ENCODE measurements at regions not wholly inside any gene's neighbourhood (a gene's known extent, or its start where the extent isn't known, plus 50 kb on each side); places are given as distances from the start of the nearest gene placed in this dataset.
"Not testable (repeated sequence)": the region's sequence is repeated elsewhere in the genome, so short reads cannot be mapped to it uniquely, and the experiment has no call there.

GRCh38 chr21:28397040-28397439 is 595.6 kb downstream of the LTN1 start:
- Histone ChIP-seq H3K4me1 (no peaks in the 10 kb centered on the region), H3K27me3 (no peaks in the 10 kb centered on the region), H4K20me1 (no peaks in the 10 kb centered on the region), H3K4me2 (no peak overlapping the region), H3K36me3 (no peaks in the 10 kb centered on the region), H3K9me3 (peaks cover 17% of the 10 kb centered on the region), H3K9ac (no peak overlapping the region), H3K27ac (no peak overlapping the region), H3K4me3 (no peak overlapping the region)
- no peak for TF ChIP-seq Cebpa-rat (IDR thresholded peaks at IDR 0.05)

- Histone ChIP-seq H3K4me2 (no peak overlapping the region), H3K36me3 (no peaks in the 10 kb centered on the region), H3K9ac (no peak overlapping the region), H3K27ac (no peak overlapping the region), H3K4me3 (no peak overlapping the region), H3K4me1 (no peaks in the 10 kb centered on the region), H4K20me1 (no peaks in the 10 kb centered on the region), H3K27me3 (no peaks in the 10 kb centered on the region), H3K9me3 (peaks cover 17% of the 10 kb centered on the region)
- no peak for TF ChIP-seq Cebpa-rat (IDR thresholded peaks at IDR 0.05)
Observed at GRCh38 chr21:28396421-28396820, 596.3 kb downstream of the LTN1 start.

DNA sequence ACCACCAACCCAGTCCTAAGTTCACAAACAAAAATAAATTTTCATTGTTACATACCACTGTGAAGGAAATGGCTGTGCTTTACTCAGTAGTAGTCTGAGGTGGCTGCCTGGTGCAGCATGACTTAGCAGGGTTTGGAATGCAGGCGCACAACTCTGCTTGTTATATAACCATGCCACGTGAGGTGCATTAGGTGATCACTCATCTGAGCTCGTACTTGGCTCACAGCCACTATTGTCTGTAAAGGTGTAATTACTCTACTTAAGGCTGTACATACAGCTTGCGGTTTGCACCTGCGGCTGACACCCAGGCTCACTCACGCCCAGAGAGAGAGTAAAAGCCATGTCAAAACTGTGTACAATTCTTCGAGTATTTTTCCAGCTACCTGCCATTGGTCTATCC is 599.4 kb downstream of the LTN1 start:
- Histone ChIP-seq H3K27me3 (no peaks in the 10 kb centered on the region), H3K9me3 (peaks cover 12% of the 10 kb centered on the region), H3K36me3 (no peaks in the 10 kb centered on the region), H4K20me1 (no peaks in the 10 kb centered on the region), H3K4me1 (no peaks in the 10 kb centered on the region), H3K4me3 (no peak overlapping the region), H3K9ac (no peak overlapping the region), H3K27ac (no peak overlapping the region), H3K4me2 (no peak overlapping the region)
- no peak for TF ChIP-seq Cebpa-rat (IDR thresholded peaks at IDR 0.05)

- no peak overlapping the region for H3K4me2 ChIP-seq
- H3K36me3 ChIP-seq = no peaks in the 10 kb centered on the region
- no peak for TF ChIP-seq Cebpa-rat (IDR thresholded peaks at IDR 0.05)
Observed at GRCh38 chr21:28391938-28392849, 600.5 kb downstream of the LTN1 start.

DNA sequence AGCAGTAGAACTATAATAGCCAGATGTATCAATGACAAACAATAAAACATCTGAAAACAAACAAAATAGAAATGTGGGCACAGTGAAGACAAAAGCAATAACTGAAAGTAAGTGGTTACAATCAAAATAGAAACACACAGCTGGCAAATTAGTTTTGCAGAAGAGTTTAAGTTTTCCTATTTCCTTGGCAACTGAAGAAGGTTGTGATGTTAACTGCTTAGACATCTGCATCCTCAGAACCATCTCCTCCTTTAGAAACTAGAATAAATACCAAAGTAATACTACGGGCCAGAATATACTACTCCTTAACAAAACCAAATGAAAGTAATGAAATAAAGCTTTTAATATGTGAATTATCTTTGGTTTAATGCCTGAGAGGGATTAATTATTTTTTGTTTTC is 605.5 kb downstream of the LTN1 start:
- Histone ChIP-seq H3K4me2 (peak overlapping the region; percentile 37; the same call in 1 of the 2 replicates), H3K36me3 (no peaks in the 10 kb centered on the region), H3K4me1 (peaks cover 13% of the 10 kb centered on the region; the same call in 1 of the 2 replicates), H3K27me3 (no peaks in the 10 kb centered on the region), H4K20me1 (no peaks in the 10 kb centered on the region), H3K27ac (no peak overlapping the region), H3K9me3 (no peaks in the 10 kb centered on the region), H3K9ac (no peak overlapping the region), H3K4me3 (no peak overlapping the region)
- TF ChIP-seq Cebpa-rat (IDR thresholded peaks at IDR 0.05) = no peak

More at GRCh38 chr21:28391938-28392849, 600.5 kb downstream of the LTN1 start:
- Histone ChIP-seq H3K9me3 (peaks cover 12% of the 10 kb centered on the region), H3K4me3 (no peak overlapping the region), H3K27ac (no peak overlapping the region), H3K4me1 (peaks cover 5% of the 10 kb centered on the region; the same call in 1 of the 2 replicates), H4K20me1 (no peaks in the 10 kb centered on the region), H3K27me3 (no peaks in the 10 kb centered on the region), H3K9ac (no peak overlapping the region)

DNA sequence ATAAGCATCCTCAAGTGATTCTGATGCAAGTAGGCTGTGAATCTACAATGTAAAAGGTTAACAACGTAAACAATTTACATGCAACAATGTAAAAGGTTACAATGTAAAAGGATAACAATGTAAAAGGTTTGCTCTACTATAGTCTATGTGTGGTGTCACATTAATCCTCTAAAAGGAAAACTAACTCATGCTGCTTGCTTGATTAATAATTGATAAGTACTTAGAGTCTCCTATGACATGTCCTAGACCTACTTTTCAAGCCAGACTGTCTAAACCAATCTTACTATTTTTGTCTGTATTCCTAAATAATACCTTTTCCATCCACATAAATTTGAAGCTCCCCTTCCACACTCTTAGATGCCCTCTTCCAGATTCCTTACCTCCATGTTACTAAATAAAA is 606.8 kb downstream of the LTN1 start:
- Histone ChIP-seq H3K27me3 (no peaks in the 10 kb centered on the region), H4K20me1 (no peaks in the 10 kb centered on the region), H3K27ac (no peak overlapping the region), H3K36me3 (no peaks in the 10 kb centered on the region), H3K4me1 (peaks cover 13% of the 10 kb centered on the region; the same call in 1 of the 2 replicates), H3K4me2 (no peak overlapping the region), H3K4me3 (no peak overlapping the region), H3K9ac (no peak overlapping the region), H3K9me3 (no peaks in the 10 kb centered on the region)
- TF ChIP-seq Cebpa-rat (IDR thresholded peaks at IDR 0.05) = no peak

GRCh38 chr21:28381000-28381745 is 611.5 kb downstream of the LTN1 start:
- not testable (repeated sequence) for H3K4me2 ChIP-seq, H4K20me1 ChIP-seq, H3K4me3 ChIP-seq, H3K9ac ChIP-seq, H3K27me3 ChIP-seq, H3K27ac ChIP-seq, H3K36me3 ChIP-seq, H3K4me1 ChIP-seq, H3K9me3 ChIP-seq

DNA sequence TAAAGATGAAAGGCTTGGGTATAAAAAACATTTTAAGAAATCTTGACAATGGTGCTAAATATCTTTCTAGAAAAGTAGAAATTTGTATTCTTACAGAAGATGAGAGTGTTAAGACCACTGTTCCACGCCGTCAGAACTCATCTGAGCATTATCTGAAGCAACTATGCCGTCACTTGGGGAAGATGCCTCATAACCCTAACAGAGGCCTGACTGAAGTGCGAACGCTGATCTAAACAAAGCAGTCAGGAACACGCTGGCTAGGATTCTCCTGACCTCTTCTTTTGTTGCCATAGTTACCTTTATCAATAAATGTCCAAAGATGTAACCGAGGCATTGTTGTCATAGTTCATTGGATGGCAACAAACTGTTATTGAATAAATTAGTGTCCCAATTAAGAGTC is 612.4 kb downstream of the LTN1 start:
- Histone ChIP-seq H3K9ac (no peak overlapping the region), H3K36me3 (no peaks in the 10 kb centered on the region), H3K4me1 (no peaks in the 10 kb centered on the region), H3K9me3 (no peaks in the 10 kb centered on the region), H3K4me2 (no peak overlapping the region), H3K27me3 (no peaks in the 10 kb centered on the region), H3K4me3 (no peak overlapping the region), H3K27ac (no peak overlapping the region), H4K20me1 (no peaks in the 10 kb centered on the region)
- TF ChIP-seq Cebpa-rat (IDR thresholded peaks at IDR 0.05) = no peak

- H3K27me3 ChIP-seq = no peaks in the 10 kb centered on the region
- no peak overlapping the region for H3K9ac ChIP-seq
- H3K4me3 ChIP-seq = no peak overlapping the region
- H3K36me3 ChIP-seq = no peaks in the 10 kb centered on the region
- no peaks in the 10 kb centered on the region for H4K20me1 ChIP-seq
- no peak overlapping the region for H3K4me2 ChIP-seq
- no peak for TF ChIP-seq Cebpa-rat (IDR thresholded peaks at IDR 0.05)
- no peaks in the 10 kb centered on the region for H3K9me3 ChIP-seq
- no peaks in the 10 kb centered on the region for H3K4me1 ChIP-seq
- H3K27ac ChIP-seq = no peak overlapping the region
Observed at GRCh38 chr21:28378026-28378425, 614.7 kb downstream of the LTN1 start.

Data from BLaER1 (cell line).